Endodermal cell (in vitro differentiated cells): ENCODE measurements at regions not wholly inside any gene's neighbourhood (a gene's known extent, or its start where the extent isn't known, plus 50 kb on each side); places are given as distances from the start of the nearest gene placed in this dataset.

Experiments used
- DNase-seq: peaks from one replicate; pipeline ENCODE4 v3.0.0-alpha.2; 2017
- H3K27ac ChIP-seq: 2 replicates; pipeline ENCODE4 v1.5.1; 2013; ENCODE audit warnings: mild to moderate bottlenecking, low read depth, low read length, moderate library complexity
- H3K27me3 ChIP-seq: 2 replicates; pipeline ENCODE4 v1.6.1; 2013; ENCODE audit warnings: mild to moderate bottlenecking, low read length, moderate library complexity; ENCODE audit not compliant: insufficient read depth, control insufficient read depth, poor library complexity, severe bottlenecking
- H3K36me3 ChIP-seq: 2 replicates; pipeline ENCODE4 v1.7.0; 2013; ENCODE audit warnings: mild to moderate bottlenecking, low read length, moderate library complexity; ENCODE audit not compliant: control insufficient read depth, insufficient read depth
- H3K4me1 ChIP-seq: one replicate; pipeline ENCODE4 v1.7.0; 2013; ENCODE audit warnings: low read length; ENCODE audit not compliant: control insufficient read depth, insufficient read depth
- H3K4me3 ChIP-seq: 2 replicates; pipeline ENCODE4 v1.5.1; 2013; ENCODE audit warnings: mild to moderate bottlenecking, low read length, moderate library complexity
- H3K9ac ChIP-seq: 2 replicates; pipeline ENCODE4 v1.6.1; 2013; ENCODE audit warnings: mild to moderate bottlenecking, low read length, moderate library complexity; ENCODE audit not compliant: poor library complexity, severe bottlenecking; ENCODE audit errors: extremely low read depth
- H3K9me3 ChIP-seq: 2 replicates; pipeline ENCODE4 v1.6.1; 2013; ENCODE audit warnings: mild to moderate bottlenecking, low read length, moderate library complexity; ENCODE audit not compliant: control insufficient read depth
- H3K27ac Mint-ChIP-seq: 2 replicates; pipeline ENCODE4 v1.8.0; 2020; ENCODE audit warnings: mixed read lengths
- H3K27me3 Mint-ChIP-seq: 2 replicates; pipeline ENCODE4 v1.8.0; 2021; ENCODE audit warnings: mild to moderate bottlenecking, mixed read lengths; ENCODE audit not compliant: insufficient read depth
- H3K36me3 Mint-ChIP-seq: 2 replicates; pipeline ENCODE4 v1.8.0; 2020; ENCODE audit warnings: low read depth, mixed read lengths
- H3K4me1 Mint-ChIP-seq: 2 replicates; pipeline ENCODE4 v1.8.0; 2020; ENCODE audit warnings: mixed read lengths
- H3K4me3 Mint-ChIP-seq: 2 replicates; pipeline ENCODE4 v1.8.0; 2020; ENCODE audit warnings: mild to moderate bottlenecking, moderate library complexity, mixed read lengths
- H3K9me3 Mint-ChIP-seq: 2 replicates; pipeline ENCODE4 v1.8.0; 2020; ENCODE audit warnings: mild to moderate bottlenecking, mixed read lengths
- CTCF ChIP-seq: fragments of 200-600 bp; sonication (generic); conservative IDR thresholded peaks from 2 replicates; pipeline ENCODE4 v1.5.0; 2021; ENCODE audit warnings: antibody characterized with exemption, mild to moderate bottlenecking
- WGBS, 2 experiments: methylation state at CpG; one replicate each; pipeline versions ENCODE4 v1.1.5 to v1.1.7; 2013; ENCODE audit warnings: missing lambda C conversion rate in 2 of 2, mixed read lengths in 1 of 2; ENCODE audit not compliant: insufficient coverage in 1 of 2, insufficient read length in 1 of 2; 5-methylcytosine and 5-hydroxymethylcytosine counted together

GRCh38 chr2:23137166-23137565 is 247.8 kb upstream of the KLHL29 start:
- 95% methylated on average over 2 of the region's 2 CpGs; no CpG with 5 or more reads in 1 of the 2 experiments for WGBS, 2 experiments
- Histone ChIP-seq H3K27ac (no peak overlapping the region), H3K4me3 (no peak overlapping the region), H3K27me3 (peaks cover 13% of the 10 kb centered on the region), H3K36me3 (no peaks in the 10 kb centered on the region), H3K9ac (no peak overlapping the region), H3K9me3 (no peaks in the 10 kb centered on the region), H3K4me1 (peaks cover 10% of the 10 kb centered on the region)
- Mint-ChIP-seq H3K27ac (no peak overlapping the region), H3K4me1 (peaks cover 17% of the 10 kb centered on the region), H3K36me3 (no peaks in the 10 kb centered on the region), H3K9me3 (no peaks in the 10 kb centered on the region), H3K4me3 (no peak overlapping the region), H3K27me3 (peaks cover 8% of the 10 kb centered on the region)
- no peak for DNase-seq
- no peak for TF ChIP-seq CTCF

- no peak for DNase-seq
- Mint-ChIP-seq H3K4me1 (peaks cover 17% of the 10 kb centered on the region), H3K27me3 (peaks cover 2% of the 10 kb centered on the region), H3K36me3 (no peaks in the 10 kb centered on the region), H3K27ac (no peak overlapping the region), H3K9me3 (no peaks in the 10 kb centered on the region), H3K4me3 (no peak overlapping the region)
- no peak overlapping the region for H3K9ac ChIP-seq
- no peak overlapping the region for H3K4me3 ChIP-seq
- TF ChIP-seq CTCF: no peak
- H3K27ac ChIP-seq: no peak overlapping the region
- H3K9me3 ChIP-seq: no peaks in the 10 kb centered on the region
- 92 to 94% methylated on average over 3 to 4 of the region's 4 CpGs for WGBS, 2 experiments
- peaks cover 10% of the 10 kb centered on the region for H3K4me1 ChIP-seq
- H3K27me3 ChIP-seq: peaks cover 7% of the 10 kb centered on the region
- H3K36me3 ChIP-seq: no peaks in the 10 kb centered on the region
Measured at GRCh38 chr2:23138701-23139100, 246.3 kb upstream of the KLHL29 start.

GRCh38 chr2:23145460-23145859 is 239.5 kb upstream of the KLHL29 start:
- no peaks in the 10 kb centered on the region for H3K9me3 ChIP-seq
- no peak for DNase-seq
- H3K27ac Mint-ChIP-seq: no peak overlapping the region
- H3K4me3 ChIP-seq: no peak overlapping the region
- peaks cover 25% of the 10 kb centered on the region for H3K27me3 ChIP-seq
- no peaks in the 10 kb centered on the region for H3K9me3 Mint-ChIP-seq
- H3K4me1 ChIP-seq: peaks cover 8% of the 10 kb centered on the region
- H3K27ac ChIP-seq: no peak overlapping the region
- peaks cover 21% of the 10 kb centered on the region for H3K4me1 Mint-ChIP-seq
- H3K36me3 Mint-ChIP-seq: no peaks in the 10 kb centered on the region
- peaks cover 7% of the 10 kb centered on the region for H3K27me3 Mint-ChIP-seq
- H3K9ac ChIP-seq: no peak overlapping the region
- no peak overlapping the region for H3K4me3 Mint-ChIP-seq
- TF ChIP-seq CTCF: peak; percentile 56
- H3K36me3 ChIP-seq: no peaks in the 10 kb centered on the region
